ENCODE measurements at regions not wholly inside any gene's neighbourhood (a gene's known extent, or its start where the extent isn't known, plus 50 kb on each side); places are given as distances from the start of the nearest gene placed in this dataset.
"Not testable (repeated sequence)": the region's sequence is repeated elsewhere in the genome, so short reads cannot be mapped to it uniquely, and the experiment has no call there.

DNA sequence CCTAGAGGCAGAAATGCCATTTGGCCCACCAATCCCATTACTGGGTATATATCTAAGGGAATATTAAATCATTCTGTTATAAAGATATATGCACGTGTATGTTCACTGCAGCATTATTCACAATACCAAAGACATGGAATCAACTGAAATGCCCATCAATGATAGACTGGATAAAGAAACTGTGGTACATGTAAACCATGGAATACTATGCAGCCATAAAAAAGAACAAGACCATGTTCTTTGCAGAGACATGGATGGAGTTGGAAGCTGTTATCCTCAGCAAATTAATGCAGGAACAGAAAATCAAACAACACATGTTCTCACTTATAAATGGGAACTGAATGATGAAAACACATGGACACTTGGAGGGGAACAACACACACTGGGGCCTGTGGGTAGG, 458.4 kb downstream of the CD83 start:
- DNase-seq, result no peak

- no peak for DNase-seq
These were observed 461.4 kb downstream of the CD83 start for GRCh38 chr6:14578994-14579393.

DNA sequence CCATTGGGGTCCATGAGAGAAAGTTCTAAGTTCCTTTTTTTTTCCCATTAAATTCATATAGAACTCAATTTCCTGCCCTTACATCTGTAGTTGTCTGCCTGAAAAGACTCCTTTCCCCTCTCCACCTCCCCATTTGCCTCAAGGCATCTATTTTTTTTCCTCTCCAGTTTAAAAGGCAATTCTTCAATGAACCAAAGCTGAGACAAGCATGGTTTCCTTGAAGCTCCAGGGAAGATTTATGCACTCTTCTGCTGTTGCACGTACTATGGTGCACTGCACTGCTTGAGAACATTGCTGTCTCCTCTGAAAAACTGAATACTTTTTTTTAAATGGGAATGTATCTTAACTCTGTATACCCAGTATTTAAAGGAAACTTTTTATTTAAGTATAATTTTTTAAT, 465.2 kb downstream of the CD83 start:
- no peak for DNase-seq

DNA sequence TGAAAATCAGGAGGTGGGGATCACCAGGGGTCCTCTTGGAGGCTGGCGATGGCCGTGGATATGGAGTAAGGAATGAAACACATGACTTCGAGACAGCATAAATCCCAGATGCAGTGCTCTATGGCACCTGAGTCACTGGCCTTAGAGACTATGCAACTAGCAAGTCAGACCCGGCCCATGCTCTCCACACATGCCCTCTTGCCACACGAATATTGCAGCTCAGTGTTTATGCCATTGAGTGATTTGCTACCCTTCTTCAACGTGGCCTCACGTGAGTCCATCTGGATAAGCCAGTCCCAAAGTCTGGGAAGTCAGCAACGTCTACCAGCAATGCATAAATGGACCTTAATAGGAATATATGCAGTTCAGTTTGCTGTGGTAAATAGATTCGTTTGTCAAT, 466.3 kb downstream of the CD83 start:
- no peak for DNase-seq

GRCh38 chr6:14584450-14584849, 466.9 kb downstream of the CD83 start:
- DNase-seq, result no peak

DNA sequence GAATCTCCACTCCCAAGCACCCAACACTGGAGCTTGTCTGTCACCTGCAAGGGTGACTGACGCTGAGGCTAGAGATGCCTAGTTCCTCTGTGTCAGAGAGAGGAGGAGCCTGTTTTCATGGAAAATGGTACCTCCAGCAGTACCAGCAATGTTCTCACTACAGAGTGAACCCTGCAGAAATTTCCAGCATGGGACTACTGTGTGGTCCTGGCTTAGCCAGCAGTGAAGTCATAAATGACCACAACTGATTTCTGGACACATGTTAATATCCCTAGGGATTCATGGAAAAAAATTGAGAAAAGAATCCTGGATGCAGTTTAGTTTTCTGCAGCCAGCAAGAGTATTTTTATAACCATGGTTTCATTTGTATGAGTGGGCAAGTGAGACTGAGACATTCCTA, 468.1 kb downstream of the CD83 start:
- DNase-seq, result no peak

GRCh38 chr6:14589175-14589574, 471.6 kb downstream of the CD83 start:
- no peak for DNase-seq

GRCh38 chr6:14590586-14590985, 473.0 kb downstream of the CD83 start:
- no peak for DNase-seq

DNA sequence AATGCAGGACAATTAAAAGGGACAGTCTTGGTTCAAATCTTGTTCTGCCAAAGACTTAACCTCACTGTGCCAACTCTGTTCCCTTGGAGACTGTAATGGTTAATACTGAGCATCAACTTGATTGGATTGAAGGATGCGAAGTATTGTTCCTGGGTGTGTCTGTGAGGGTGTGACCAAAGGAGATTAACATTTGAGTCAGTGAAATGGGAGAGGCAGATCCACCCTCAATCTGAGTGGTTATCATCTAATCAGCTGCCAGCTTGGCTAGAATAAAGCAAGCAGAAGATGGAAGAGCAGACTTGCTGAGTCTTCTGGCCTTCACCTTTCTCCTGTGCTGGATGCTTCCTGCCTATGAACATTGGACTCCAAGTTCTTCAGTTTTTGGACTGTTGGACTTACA, 474.4 kb downstream of the CD83 start:
- DNase-seq, result no peak

DNA sequence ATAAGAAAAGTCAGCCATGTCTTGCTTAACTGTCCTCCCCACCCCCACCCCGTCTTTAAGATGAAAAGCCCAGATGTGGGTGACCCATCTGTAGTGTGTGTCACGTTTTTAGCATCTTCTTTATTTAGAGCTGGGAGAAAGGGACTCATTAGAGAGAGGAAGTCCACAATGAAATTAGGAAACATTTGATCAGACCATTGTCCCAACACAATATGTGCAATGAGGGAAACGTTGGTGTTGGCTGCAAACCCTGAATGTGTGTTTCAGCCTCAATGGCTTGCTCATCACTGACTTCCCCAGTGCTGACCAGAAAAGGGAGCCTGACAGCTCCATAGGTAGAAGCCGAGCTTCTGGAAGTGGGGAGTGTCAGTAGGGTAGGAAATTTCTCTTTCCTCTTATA, 475.7 kb downstream of the CD83 start:
- DNase-seq, result no peak

DNA sequence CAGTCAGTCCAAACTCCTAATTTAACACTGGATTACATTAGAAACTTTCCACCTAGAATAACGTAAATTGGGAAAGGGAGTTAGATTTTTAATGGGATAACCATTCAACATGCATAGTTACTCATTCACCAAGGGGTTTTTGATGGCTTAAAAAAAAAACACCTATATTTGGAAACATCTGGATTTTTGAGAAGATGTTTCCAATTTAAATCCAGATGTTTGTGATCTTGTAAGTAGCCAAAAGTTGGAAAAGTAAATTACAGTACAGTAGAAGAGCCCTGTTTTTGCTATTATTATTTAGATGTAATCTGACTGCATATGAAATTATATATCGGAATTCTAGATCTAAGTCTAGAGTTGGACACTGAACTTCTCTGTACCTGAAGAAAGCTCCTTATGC, 478.2 kb downstream of the CD83 start:
- DNase-seq, result no peak

GRCh38 chr6:14596410-14596809, 478.8 kb downstream of the CD83 start:
- no peak for DNase-seq

- DNase-seq, result no peak
These were observed 479.5 kb downstream of the CD83 start for GRCh38 chr6:14597090-14597489.

DNA sequence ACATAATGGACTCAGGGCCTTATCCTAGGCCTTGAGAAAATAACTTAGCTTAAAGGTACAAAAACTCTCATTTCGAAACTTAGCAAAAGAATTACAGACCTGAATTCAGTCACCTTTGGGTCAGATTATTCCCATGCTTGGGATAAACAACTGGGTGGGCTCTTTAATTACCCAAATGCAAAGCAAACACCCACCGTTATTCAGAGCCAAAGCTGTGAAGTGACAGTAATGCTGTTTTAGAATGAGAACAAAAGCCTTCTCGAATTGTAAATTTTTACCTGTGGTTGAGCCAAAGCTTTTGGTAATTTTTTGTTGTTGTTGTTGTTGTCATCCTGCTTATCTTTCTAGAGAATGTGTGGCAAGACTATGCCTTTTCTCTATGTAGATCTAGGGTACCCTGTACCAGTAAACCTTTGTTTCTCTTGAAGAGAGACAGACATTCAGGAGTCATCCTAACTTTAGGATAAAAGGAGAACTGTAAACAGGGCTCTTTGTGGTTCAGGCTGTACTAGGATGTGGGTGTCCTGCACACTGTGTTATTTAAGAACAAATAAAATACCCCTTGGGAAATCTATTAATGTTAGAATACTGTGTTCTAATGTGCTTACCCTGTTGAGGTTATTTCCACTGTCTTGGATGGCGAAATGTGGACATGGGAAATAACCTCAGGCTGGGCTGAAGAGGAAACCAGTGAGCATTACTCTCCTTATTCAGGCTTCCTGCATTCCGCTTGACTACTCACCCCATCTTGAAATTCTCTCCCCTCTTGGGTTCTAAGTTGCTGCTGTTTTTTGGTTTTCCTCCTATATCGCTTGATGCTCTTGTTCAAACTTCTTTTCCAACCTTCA, 480.7 kb downstream of the CD83 start:
- no peak for DNase-seq

GRCh38 chr6:14600306-14600705, 482.7 kb downstream of the CD83 start:
- DNase-seq, result not testable (repeated sequence)

DNA sequence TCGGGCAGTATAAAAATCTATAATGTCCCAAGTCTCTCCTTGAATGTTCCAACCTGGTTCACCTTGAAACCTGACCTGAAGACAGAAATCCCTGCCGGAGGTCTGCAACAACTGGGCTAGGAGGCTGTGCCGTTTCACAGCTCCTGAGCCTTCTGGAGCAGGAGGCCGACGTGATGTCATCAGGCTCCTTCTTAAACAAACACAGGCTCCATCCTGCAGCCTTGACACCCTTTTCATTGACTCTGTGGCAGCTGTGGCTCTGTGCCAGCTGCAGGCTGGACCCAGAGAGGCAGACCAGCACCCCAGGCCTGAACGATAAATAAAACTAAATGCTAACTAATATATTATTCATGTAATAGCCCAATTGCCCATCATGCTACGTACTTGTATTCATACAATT, 483.9 kb downstream of the CD83 start:
- no peak for DNase-seq

GRCh38 chr6:14606353-14606752, 488.8 kb downstream of the CD83 start:
- DNase-seq, result no peak

DNA sequence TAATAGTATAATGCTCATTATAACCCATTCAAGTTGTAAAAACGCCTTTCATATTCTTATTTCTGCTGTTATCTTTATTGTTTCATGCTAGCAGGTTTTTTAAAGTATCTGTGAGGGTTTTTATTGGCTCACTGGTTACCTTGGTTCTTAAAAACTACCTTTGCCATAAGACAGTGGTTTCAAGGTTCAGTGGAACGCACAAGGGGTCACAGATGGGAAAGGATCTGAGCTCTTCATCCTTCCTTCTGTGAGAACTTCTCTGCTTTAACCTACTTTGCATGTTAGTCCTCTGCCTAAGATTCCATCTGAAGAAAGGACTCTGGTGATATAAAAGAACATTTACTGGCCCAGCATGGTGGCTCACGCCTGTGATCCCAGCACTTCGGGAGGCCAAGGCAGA, 492.6 kb downstream of the CD83 start:
- DNase-seq, result no peak

GRCh38 chr6:14612016-14612980, 494.7 kb downstream of the CD83 start:
- DNase-seq, result no peak

GRCh38 chr6:14614631-14615030, 497.1 kb downstream of the CD83 start:
- DNase-seq, result no peak

DNA sequence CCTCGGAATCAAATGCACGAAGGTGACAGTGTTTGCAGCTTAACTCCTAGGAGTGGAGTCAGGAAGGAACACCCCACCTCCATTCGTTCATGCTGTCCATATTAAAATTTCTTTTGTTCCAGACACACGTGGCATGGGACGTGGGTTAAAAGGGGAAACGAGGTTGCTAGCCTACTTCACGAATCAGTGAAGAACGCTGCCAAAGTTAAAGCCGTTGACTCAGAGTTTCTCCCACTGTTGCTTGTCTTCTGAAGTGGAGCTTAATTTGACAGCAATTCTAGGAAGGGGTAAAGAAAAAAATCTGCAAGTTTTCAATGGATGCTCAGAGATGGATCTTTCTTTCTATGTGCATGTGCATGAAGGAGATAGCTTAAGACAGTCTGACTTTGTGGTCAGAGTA, 499.1 kb downstream of the CD83 start:
- no peak for DNase-seq

DNA sequence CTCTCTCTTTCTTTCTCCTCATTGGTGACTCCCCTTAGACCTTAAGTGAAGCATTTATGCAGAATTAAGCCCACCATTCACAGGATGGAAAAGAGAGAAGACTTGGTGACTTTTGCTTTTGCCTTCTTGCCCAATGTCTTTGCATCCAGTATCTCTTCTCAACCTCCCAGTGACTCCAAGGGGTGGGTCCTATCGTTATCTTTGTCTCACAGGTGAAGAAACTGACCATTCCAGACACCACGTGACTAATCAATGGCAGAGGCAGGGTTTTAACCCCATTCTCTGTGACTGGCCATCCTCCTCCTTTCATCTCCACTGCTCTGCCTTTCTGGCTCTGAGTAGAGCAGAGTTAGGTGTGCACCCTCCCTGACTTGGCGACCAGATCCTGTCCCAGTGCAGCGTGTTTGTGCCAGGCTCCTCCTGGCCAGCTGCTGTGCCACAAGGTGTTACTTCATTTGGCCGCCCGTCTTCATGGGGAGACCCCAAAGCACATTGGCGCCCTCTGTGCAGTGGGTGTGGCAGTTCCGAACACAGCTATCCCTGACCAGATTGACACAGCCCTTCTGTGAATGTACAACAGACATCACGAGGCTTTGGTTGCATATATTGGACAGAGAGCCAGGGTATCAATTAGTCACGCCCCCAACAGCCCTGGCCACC, 501.3 kb downstream of the CD83 start:
- no peak for DNase-seq

GRCh38 chr6:14619419-14619781, 501.8 kb downstream of the CD83 start:
- no peak for DNase-seq

DNA sequence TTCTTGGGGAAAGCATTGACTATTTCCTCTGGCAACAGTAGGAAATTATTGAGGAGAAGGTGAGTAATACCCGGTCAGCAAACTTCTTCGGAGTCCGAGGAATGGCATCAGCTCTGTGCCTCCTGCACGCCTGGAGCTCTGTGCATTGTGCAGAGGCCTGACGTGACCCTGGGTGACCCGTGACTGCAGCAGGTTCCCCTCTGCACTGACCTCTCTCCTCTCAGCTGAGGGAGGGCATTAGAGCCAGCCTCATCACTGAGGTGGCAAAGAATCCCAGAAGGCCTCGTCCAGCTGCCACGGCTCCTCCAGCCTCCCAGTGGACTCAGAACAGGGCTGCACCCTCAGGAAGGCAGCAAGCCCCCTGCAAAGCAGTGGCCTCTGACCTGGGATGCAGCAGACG, 502.9 kb downstream of the CD83 start:
- DNase-seq, result no peak

All from CD4-positive, alpha-beta T cell treated with Interleukin-21 for 1 hour (primary cell).